ENCODE measurements at regions not wholly inside any gene's neighbourhood (a gene's known extent, or its start where the extent isn't known, plus 50 kb on each side); places are given as distances from the start of the nearest gene placed in this dataset.

DNA sequence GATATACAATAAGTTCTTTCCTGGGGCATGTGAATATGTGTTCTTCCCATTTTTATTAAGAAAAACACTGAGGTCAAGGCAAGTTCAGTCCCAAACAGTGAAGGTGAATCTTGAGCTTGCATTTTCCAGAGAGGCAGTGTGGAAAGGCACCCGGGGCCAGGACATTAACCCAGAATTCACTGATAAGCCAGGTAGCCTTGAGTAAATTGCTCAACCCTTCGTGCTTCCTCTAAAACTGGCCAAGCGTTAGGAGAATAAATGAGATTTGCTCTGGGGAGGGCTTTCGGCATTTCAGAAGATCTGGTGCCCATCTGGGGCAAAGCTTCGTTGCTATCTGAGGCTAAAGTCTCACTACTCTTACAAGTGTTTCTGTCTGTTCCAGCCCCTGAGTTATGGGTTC is 57.1 kb upstream of the KAZN start:
- DNase-seq: no peak

DNA sequence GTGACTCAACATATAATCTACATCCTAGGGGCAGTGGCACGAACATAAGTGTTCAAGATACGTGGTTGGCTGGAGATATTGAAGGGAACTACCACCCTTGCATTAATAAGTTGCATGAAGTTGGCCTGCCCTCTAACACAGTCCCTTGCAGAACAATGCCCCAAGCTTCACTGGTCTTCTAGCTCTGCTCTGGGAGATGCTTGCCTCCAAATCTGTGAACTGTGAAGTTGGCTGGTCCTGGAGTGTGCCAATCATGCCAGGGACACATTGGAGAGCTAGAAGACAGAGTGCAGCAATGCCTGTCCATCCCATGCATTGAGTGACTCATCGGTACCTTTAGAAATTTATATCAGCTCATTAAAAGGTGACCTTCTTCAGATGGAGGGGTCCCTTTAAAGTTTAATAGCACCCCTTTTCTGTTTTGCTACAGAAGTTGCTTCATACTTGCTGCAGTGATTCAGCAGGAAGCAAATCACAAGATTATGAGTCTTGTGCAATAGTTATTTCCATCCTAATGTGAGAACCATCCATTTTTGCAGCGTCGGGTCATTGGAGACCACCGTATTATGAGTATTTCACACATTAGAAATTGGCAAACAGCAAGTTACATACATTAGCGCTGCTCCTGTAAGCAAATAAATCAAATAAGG is 55.2 kb upstream of the KAZN start:
- Mint-ChIP-seq H3K4me1 (ENCODE audit: low read depth) (no peaks in the 10 kb centered on the region), H3K27ac (no peak overlapping the region), H3K9me3 (peaks cover 3% of the 10 kb centered on the region), H3K36me3 (ENCODE audit: low read depth) (no peaks in the 10 kb centered on the region), H3K27me3 (ENCODE audit: low read depth) (peaks cover 16% of the 10 kb centered on the region), H3K4me3 (no peak overlapping the region)
- DNase-seq: no peak
- CTCF ChIA-PET: no interaction called here
- intact Hi-C loops (cut with micrococcal nuclease): no loop called here

More for the DNA sequence above, 57.1 kb upstream of the KAZN start:
- CTCF ChIA-PET: no interaction called here
- H3K36me3 Mint-ChIP-seq (ENCODE audit: low read depth): no peaks in the 10 kb centered on the region
- intact Hi-C loops (cut with micrococcal nuclease): no loop called here
- peaks cover 14% of the 10 kb centered on the region for H3K27me3 Mint-ChIP-seq (ENCODE audit: low read depth)
- no peaks in the 10 kb centered on the region for H3K4me1 Mint-ChIP-seq (ENCODE audit: low read depth)
- H3K9me3 Mint-ChIP-seq: peaks cover 3% of the 10 kb centered on the region
- no peak overlapping the region for H3K27ac Mint-ChIP-seq
- H3K4me3 Mint-ChIP-seq: no peak overlapping the region

DNA sequence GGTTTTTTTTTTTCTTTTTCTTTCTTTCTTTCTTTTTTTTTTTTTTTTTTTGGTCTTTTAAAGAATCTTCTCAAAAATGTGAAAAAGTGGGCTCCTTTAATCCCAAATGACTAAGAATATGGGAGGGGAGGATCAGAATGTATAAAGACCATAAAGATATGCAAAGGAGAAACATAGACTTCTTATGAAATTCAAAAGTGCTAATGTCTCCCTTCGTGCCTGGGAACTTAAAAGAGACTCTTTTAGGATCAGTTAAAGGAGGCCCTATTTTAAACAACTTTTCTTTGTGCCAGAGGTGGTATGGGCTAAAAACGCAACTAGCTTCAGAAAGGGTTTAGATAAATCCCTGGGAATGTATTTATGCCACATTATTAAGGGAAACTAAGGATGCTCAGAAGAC is 54.2 kb upstream of the KAZN start:
- H3K27ac Mint-ChIP-seq: no peak overlapping the region
- intact Hi-C loops (cut with micrococcal nuclease): no loop called here
- H3K36me3 Mint-ChIP-seq (ENCODE audit: low read depth): no peaks in the 10 kb centered on the region
- H3K4me1 Mint-ChIP-seq (ENCODE audit: low read depth): no peaks in the 10 kb centered on the region
- H3K4me3 Mint-ChIP-seq: no peak overlapping the region
- CTCF ChIA-PET: interaction anchor here (0.6 kb wide), 1 partner anchor 7 kb away, joined by 3 read pairs; no protein-coding TSS in a partner anchor
- peaks cover 16% of the 10 kb centered on the region for H3K27me3 Mint-ChIP-seq (ENCODE audit: low read depth)
- H3K9me3 Mint-ChIP-seq: peaks cover 3% of the 10 kb centered on the region
- no peak for DNase-seq

DNA sequence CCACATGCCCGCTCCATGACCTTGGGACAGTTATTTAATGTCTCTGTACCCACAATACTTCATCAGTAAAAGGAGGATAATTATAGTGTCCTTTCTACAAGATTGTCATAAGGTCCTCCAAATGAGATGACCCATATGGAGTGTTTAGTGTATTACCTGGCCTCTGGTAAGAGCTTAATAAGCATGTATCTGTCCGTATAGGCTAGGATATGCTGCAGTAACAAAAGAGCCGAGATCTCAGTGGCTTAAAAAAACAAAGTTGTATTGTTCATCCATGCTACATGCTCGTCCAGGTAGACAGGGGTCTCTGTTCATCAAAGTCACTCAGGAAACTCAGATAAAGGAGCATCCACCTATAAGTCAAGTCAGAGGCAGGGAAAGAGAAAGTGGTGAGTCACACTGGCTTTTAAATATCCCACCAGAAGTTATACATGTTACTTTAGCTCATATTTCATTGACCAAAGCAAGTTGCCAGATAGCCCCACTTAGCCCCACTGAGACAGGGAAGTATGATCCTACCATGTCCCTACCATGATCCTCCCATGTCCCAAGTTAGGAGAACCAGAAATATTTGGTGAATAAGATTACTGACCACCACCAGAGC is 53.0 kb upstream of the KAZN start:
- no peaks in the 10 kb centered on the region for H3K36me3 Mint-ChIP-seq (ENCODE audit: low read depth)
- H3K4me1 Mint-ChIP-seq (ENCODE audit: low read depth): no peaks in the 10 kb centered on the region
- H3K27ac Mint-ChIP-seq: no peak overlapping the region
- H3K4me3 Mint-ChIP-seq: no peak overlapping the region
- peaks cover 16% of the 10 kb centered on the region for H3K27me3 Mint-ChIP-seq (ENCODE audit: low read depth)
- no peak for DNase-seq
- H3K9me3 Mint-ChIP-seq: peaks cover 3% of the 10 kb centered on the region
- intact Hi-C loops (cut with micrococcal nuclease): no loop called here
- CTCF ChIA-PET: interaction anchor here (0.6 kb wide), 1 partner anchor 886 kb away, joined by 3 read pairs; no protein-coding TSS in a partner anchor

DNA sequence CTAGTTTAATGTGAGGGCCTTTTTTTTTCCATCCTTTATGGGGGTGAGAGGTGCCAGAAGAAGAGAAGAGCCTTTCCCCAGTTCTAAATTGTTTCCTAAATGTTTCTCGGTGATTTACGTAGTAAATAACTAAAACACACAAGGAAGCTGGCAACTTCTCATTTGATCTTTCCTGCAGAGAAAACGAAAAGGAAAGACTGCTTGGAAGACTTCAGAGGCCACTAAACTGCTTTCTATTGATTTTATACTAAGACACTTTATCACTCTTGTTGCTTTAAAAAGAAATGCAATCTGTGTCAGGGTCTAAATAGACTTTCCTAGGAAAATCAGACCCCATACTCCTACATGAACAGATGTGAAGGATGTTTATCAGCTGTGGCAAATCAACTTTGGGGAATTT is 52.1 kb upstream of the KAZN start:
- no peaks in the 10 kb centered on the region for H3K36me3 Mint-ChIP-seq (ENCODE audit: low read depth)
- H3K4me1 Mint-ChIP-seq (ENCODE audit: low read depth): no peaks in the 10 kb centered on the region
- intact Hi-C loops (cut with micrococcal nuclease): no loop called here
- no peak for DNase-seq
- no peak overlapping the region for H3K4me3 Mint-ChIP-seq
- H3K27ac Mint-ChIP-seq: no peak overlapping the region
- CTCF ChIA-PET: interaction anchor here (0.6 kb wide), 1 partner anchor 887 kb away, joined by 3 read pairs; no protein-coding TSS in a partner anchor
- H3K27me3 Mint-ChIP-seq (ENCODE audit: low read depth): peaks cover 16% of the 10 kb centered on the region
- peaks cover 3% of the 10 kb centered on the region for H3K9me3 Mint-ChIP-seq

Data from activated naive CD4-positive, alpha-beta T cell treated with anti-CD3 and anti-CD28 coated beads for 36 hours (primary cell).